ENCODE measurements at regions not wholly inside any gene's neighbourhood (a gene's known extent, or its start where the extent isn't known, plus 50 kb on each side); places are given as distances from the start of the nearest gene placed in this dataset.
"Not testable (repeated sequence)": the region's sequence is repeated elsewhere in the genome, so short reads cannot be mapped to it uniquely, and the experiment has no call there.

GRCh38 chr14:87615822-87616679, 376.9 kb downstream of the GALC start:
- Histone ChIP-seq H3K27ac (ENCODE audit: low read length) (no peak overlapping the region), H3K36me3 (ENCODE audit: control insufficient read depth, insufficient read depth, low read length) (no peaks in the 10 kb centered on the region), H3K9me3 (ENCODE audit: control insufficient read depth, low read depth, low read length) (no peaks in the 10 kb centered on the region), H3K4me3 (ENCODE audit: low read length) (no peak overlapping the region), H3K4me1 (ENCODE audit: control insufficient read depth, insufficient read depth, low read length) (no peaks in the 10 kb centered on the region), H3K27me3 (ENCODE audit: control insufficient read depth, insufficient read depth, low read length) (no peaks in the 10 kb centered on the region)
- peak; percentile 11 to 22 for DNase-seq
- whole genome bisulfite sequencing (ENCODE audit: insufficient coverage, low lambda C conversion rate) = 78% methylated on average over 4 of the region's 12 CpGs

- no peak for DNase-seq
- WGBS (ENCODE audit: insufficient coverage, low lambda C conversion rate) = 83% methylated on average over 1 of the region's 3 CpGs
- Histone ChIP-seq H3K36me3 (ENCODE audit: control insufficient read depth, insufficient read depth, low read length) (no peaks in the 10 kb centered on the region), H3K27ac (ENCODE audit: low read length) (no peak overlapping the region), H3K4me3 (ENCODE audit: low read length) (no peak overlapping the region), H3K27me3 (ENCODE audit: control insufficient read depth, insufficient read depth, low read length) (no peaks in the 10 kb centered on the region), H3K4me1 (ENCODE audit: control insufficient read depth, insufficient read depth, low read length) (no peaks in the 10 kb centered on the region), H3K9me3 (ENCODE audit: control insufficient read depth, low read depth, low read length) (no peaks in the 10 kb centered on the region)
These were observed 377.9 kb downstream of the GALC start for GRCh38 chr14:87615047-87615446.

- Histone ChIP-seq H3K4me3 (ENCODE audit: low read length) (no peak overlapping the region), H3K27ac (ENCODE audit: low read length) (no peak overlapping the region), H3K9me3 (ENCODE audit: control insufficient read depth, low read depth, low read length) (no peaks in the 10 kb centered on the region), H3K27me3 (ENCODE audit: control insufficient read depth, insufficient read depth, low read length) (no peaks in the 10 kb centered on the region), H3K4me1 (ENCODE audit: control insufficient read depth, insufficient read depth, low read length) (no peaks in the 10 kb centered on the region), H3K36me3 (ENCODE audit: control insufficient read depth, insufficient read depth, low read length) (no peaks in the 10 kb centered on the region)
- no peak for DNase-seq
- no CpG with 5 or more reads among the region's 2 CpGs for WGBS (ENCODE audit: insufficient coverage, low lambda C conversion rate)
These were observed 379.1 kb downstream of the GALC start for GRCh38 chr14:87613881-87614280.

- not testable (repeated sequence) for H3K27ac ChIP-seq (ENCODE audit: low read length); H3K27me3 ChIP-seq (ENCODE audit: control insufficient read depth, insufficient read depth, low read length); DNase-seq; H3K9me3 ChIP-seq (ENCODE audit: control insufficient read depth, low read depth, low read length); H3K4me3 ChIP-seq (ENCODE audit: low read length); H3K4me1 ChIP-seq (ENCODE audit: control insufficient read depth, insufficient read depth, low read length); H3K36me3 ChIP-seq (ENCODE audit: control insufficient read depth, insufficient read depth, low read length)
- no CpG with 5 or more reads among the region's 3 CpGs for WGBS (ENCODE audit: insufficient coverage, low lambda C conversion rate)
These were observed 385.9 kb downstream of the GALC start for GRCh38 chr14:87607056-87607455.

- DNase-seq = no peak
- Histone ChIP-seq H3K4me3 (ENCODE audit: low read length) (no peak overlapping the region), H3K36me3 (ENCODE audit: control insufficient read depth, insufficient read depth, low read length) (no peaks in the 10 kb centered on the region), H3K9me3 (ENCODE audit: control insufficient read depth, low read depth, low read length) (no peaks in the 10 kb centered on the region), H3K27ac (ENCODE audit: low read length) (no peak overlapping the region), H3K27me3 (ENCODE audit: control insufficient read depth, insufficient read depth, low read length) (no peaks in the 10 kb centered on the region), H3K4me1 (ENCODE audit: control insufficient read depth, insufficient read depth, low read length) (no peaks in the 10 kb centered on the region)
These were observed 391.9 kb downstream of the GALC start for GRCh38 chr14:87601036-87601435.

- Histone ChIP-seq H3K4me3 (ENCODE audit: low read length) (no peak overlapping the region), H3K36me3 (ENCODE audit: control insufficient read depth, insufficient read depth, low read length) (no peaks in the 10 kb centered on the region), H3K4me1 (ENCODE audit: control insufficient read depth, insufficient read depth, low read length) (no peaks in the 10 kb centered on the region), H3K27me3 (ENCODE audit: control insufficient read depth, insufficient read depth, low read length) (no peaks in the 10 kb centered on the region), H3K9me3 (ENCODE audit: control insufficient read depth, low read depth, low read length) (no peaks in the 10 kb centered on the region), H3K27ac (ENCODE audit: low read length) (no peak overlapping the region)
- DNase-seq = no peak
- WGBS (ENCODE audit: insufficient coverage, low lambda C conversion rate) = no CpG with 5 or more reads among the region's 1 CpG
These were observed 392.7 kb downstream of the GALC start for GRCh38 chr14:87600240-87600639.

- no peak for DNase-seq
- no peaks in the 10 kb centered on the region for H3K9me3 ChIP-seq (ENCODE audit: control insufficient read depth, low read depth, low read length)
- no peaks in the 10 kb centered on the region for H3K27me3 ChIP-seq (ENCODE audit: control insufficient read depth, insufficient read depth, low read length)
- no peak overlapping the region for H3K4me3 ChIP-seq (ENCODE audit: low read length)
- no peak overlapping the region for H3K27ac ChIP-seq (ENCODE audit: low read length)
- no peaks in the 10 kb centered on the region for H3K36me3 ChIP-seq (ENCODE audit: control insufficient read depth, insufficient read depth, low read length)
- no peaks in the 10 kb centered on the region for H3K4me1 ChIP-seq (ENCODE audit: control insufficient read depth, insufficient read depth, low read length)
- WGBS (ENCODE audit: insufficient coverage, low lambda C conversion rate) = no CpG with 5 or more reads among the region's 2 CpGs
These were observed 411.7 kb downstream of the GALC start for GRCh38 chr14:87581298-87581697.

GRCh38 chr14:87579036-87579435, 413.9 kb downstream of the GALC start:
- no peaks in the 10 kb centered on the region for H3K27me3 ChIP-seq (ENCODE audit: control insufficient read depth, insufficient read depth, low read length)
- no CpG with 5 or more reads among the region's 2 CpGs for WGBS (ENCODE audit: insufficient coverage, low lambda C conversion rate)
- H3K4me1 ChIP-seq (ENCODE audit: control insufficient read depth, insufficient read depth, low read length) = no peaks in the 10 kb centered on the region
- H3K9me3 ChIP-seq (ENCODE audit: control insufficient read depth, low read depth, low read length) = no peaks in the 10 kb centered on the region
- no peak overlapping the region for H3K4me3 ChIP-seq (ENCODE audit: low read length)
- no peak overlapping the region for H3K27ac ChIP-seq (ENCODE audit: low read length)
- DNase-seq = no peak
- no peaks in the 10 kb centered on the region for H3K36me3 ChIP-seq (ENCODE audit: control insufficient read depth, insufficient read depth, low read length)

- no peaks in the 10 kb centered on the region for H3K9me3 ChIP-seq (ENCODE audit: control insufficient read depth, low read depth, low read length)
- no peak overlapping the region for H3K4me3 ChIP-seq (ENCODE audit: low read length)
- H3K36me3 ChIP-seq (ENCODE audit: control insufficient read depth, insufficient read depth, low read length) = no peaks in the 10 kb centered on the region
- H3K27me3 ChIP-seq (ENCODE audit: control insufficient read depth, insufficient read depth, low read length) = no peaks in the 10 kb centered on the region
- no peaks in the 10 kb centered on the region for H3K4me1 ChIP-seq (ENCODE audit: control insufficient read depth, insufficient read depth, low read length)
- no peak overlapping the region for H3K27ac ChIP-seq (ENCODE audit: low read length)
- no peak for DNase-seq
- no CpG with 5 or more reads among the region's 6 CpGs for WGBS (ENCODE audit: insufficient coverage, low lambda C conversion rate)
These were observed 417.6 kb downstream of the GALC start for GRCh38 chr14:87575378-87575777.

GRCh38 chr14:87573591-87573990, 419.4 kb downstream of the GALC start:
- no peaks in the 10 kb centered on the region for H3K27me3 ChIP-seq (ENCODE audit: control insufficient read depth, insufficient read depth, low read length)
- H3K27ac ChIP-seq (ENCODE audit: low read length) = no peak overlapping the region
- WGBS (ENCODE audit: insufficient coverage, low lambda C conversion rate) = 91% methylated on average over 1 of the region's 2 CpGs
- H3K9me3 ChIP-seq (ENCODE audit: control insufficient read depth, low read depth, low read length) = no peaks in the 10 kb centered on the region
- no peaks in the 10 kb centered on the region for H3K4me1 ChIP-seq (ENCODE audit: control insufficient read depth, insufficient read depth, low read length)
- no peak overlapping the region for H3K4me3 ChIP-seq (ENCODE audit: low read length)
- H3K36me3 ChIP-seq (ENCODE audit: control insufficient read depth, insufficient read depth, low read length) = no peaks in the 10 kb centered on the region
- DNase-seq = no peak

GRCh38 chr14:87567618-87568295, 425.2 kb downstream of the GALC start:
- no peak for DNase-seq
- no peak overlapping the region for H3K4me3 ChIP-seq (ENCODE audit: low read length)
- no peak overlapping the region for H3K27ac ChIP-seq (ENCODE audit: low read length)
- no CpG with 5 or more reads among the region's 4 CpGs for WGBS (ENCODE audit: insufficient coverage, low lambda C conversion rate)
- no peaks in the 10 kb centered on the region for H3K4me1 ChIP-seq (ENCODE audit: control insufficient read depth, insufficient read depth, low read length)
- no peaks in the 10 kb centered on the region for H3K36me3 ChIP-seq (ENCODE audit: control insufficient read depth, insufficient read depth, low read length)
- H3K9me3 ChIP-seq (ENCODE audit: control insufficient read depth, low read depth, low read length) = no peaks in the 10 kb centered on the region
- H3K27me3 ChIP-seq (ENCODE audit: control insufficient read depth, insufficient read depth, low read length) = no peaks in the 10 kb centered on the region

Data from large intestine (tissue), 3 donors.